ENCODE measurements at regions not wholly inside any gene's neighbourhood (a gene's known extent, or its start where the extent isn't known, plus 50 kb on each side); places are given as distances from the start of the nearest gene placed in this dataset.

DNA sequence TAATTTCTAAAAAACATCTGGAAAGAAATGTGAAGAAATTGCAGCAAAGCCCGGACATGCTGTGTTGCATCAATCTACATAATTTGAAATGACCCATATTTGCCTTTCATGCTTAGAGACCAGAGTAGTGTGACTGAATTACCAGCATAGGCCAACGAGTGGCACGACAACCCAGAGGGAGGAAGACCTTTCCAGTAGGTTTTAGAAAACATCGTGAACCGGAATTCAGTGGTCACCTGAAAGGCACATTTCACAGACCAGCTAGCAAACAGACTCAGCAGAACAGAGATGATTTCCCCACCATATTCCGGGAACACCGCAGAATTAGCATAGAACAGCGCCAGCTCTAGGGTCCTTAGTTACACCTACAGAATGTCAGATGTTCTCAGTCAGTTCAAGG is 620.0 kb upstream of the ZNF385D start:
- TF ChIP-seq CTCF (IDR thresholded peaks at IDR 0.05) (no peak), ZFX (IDR thresholded peaks at IDR 0.05; ENCODE audit: borderline replicate concordance) (no peak)

Data from 22Rv1 (cell line).